Activated naive CD8-positive, alpha-beta T cell treated with anti-CD3 and anti-CD28 coated beads, Interleukin-2, amount 10 ng/mL, durations not matched to agents 7 days and 5 days (primary cell): ENCODE measurements at regions not wholly inside any gene's neighbourhood (a gene's known extent, or its start where the extent isn't known, plus 50 kb on each side); places are given as distances from the start of the nearest gene placed in this dataset.
A peak's percentile ranks its signal among the peaks of the same experiment; 100 is the strongest.

Source experiments
- ATAC-seq: fragments of 150-1000 bp; cut with Tn5 transposase; one replicate; pipeline ENCODE4 v1.10.0; 2021; ENCODE audit warnings: low read depth, moderate library complexity
- POLR2A ChIA-PET: fragments of 350-600 bp; sonication (Branson Sonifier 250); formaldehyde crosslinking; loops from one replicate; lab custom pipeline; 2021; ENCODE audit warnings: antibody characterized with exemption; lab: Charles Lee
- DNase-seq: peaks from one replicate; pipeline ENCODE4 v3.0.0; 2021
- H3K27ac Mint-ChIP-seq: one replicate; pipeline ENCODE4 v1.8.0; 2022; ENCODE audit warnings: mild to moderate bottlenecking, mixed read lengths
- H3K27me3 Mint-ChIP-seq: one replicate; pipeline ENCODE4 v1.8.0; 2022; ENCODE audit warnings: mild to moderate bottlenecking, moderate library complexity, mixed read lengths
- H3K36me3 Mint-ChIP-seq: one replicate; pipeline ENCODE4 v1.8.0; 2021; ENCODE audit warnings: mild to moderate bottlenecking, mixed read lengths
- H3K4me1 Mint-ChIP-seq: one replicate; pipeline ENCODE4 v1.8.0; 2021; ENCODE audit warnings: mixed read lengths
- H3K4me3 Mint-ChIP-seq: one replicate; pipeline ENCODE4 v1.8.0; 2022; ENCODE audit warnings: mild to moderate bottlenecking, moderate library complexity, mixed read lengths
- H3K9me3 Mint-ChIP-seq: one replicate; pipeline ENCODE4 v1.8.0; 2021; ENCODE audit warnings: mixed read lengths

DNA sequence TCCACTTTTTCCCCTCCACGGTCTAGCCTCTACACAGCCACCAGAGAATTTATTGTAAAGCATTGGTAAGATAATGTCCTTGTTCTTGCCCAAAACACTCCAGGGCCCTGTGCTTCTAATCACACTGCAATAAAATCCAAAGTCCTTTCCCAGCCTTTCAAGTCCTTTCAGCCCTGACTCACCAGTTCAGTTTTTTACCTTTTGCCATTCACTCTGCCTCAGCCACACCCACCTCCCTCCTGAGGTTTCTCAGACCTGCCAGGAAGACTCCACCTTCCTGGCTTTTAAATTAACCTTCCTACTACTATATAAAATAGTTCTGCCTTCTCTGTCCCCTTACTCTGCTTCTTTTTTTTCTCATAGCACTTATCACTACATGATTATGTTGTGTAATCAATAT, 91.0 kb upstream of the ARHGAP32 start:
- H3K9me3 Mint-ChIP-seq = no peaks in the 10 kb centered on the region
- H3K27ac Mint-ChIP-seq = no peak overlapping the region

GRCh38 chr11:129282634-129283033, 90.5 kb upstream of the ARHGAP32 start:
- H3K9me3 Mint-ChIP-seq = no peaks in the 10 kb centered on the region
- peaks cover 28% of the 10 kb centered on the region for H3K4me1 Mint-ChIP-seq
- POLR2A ChIA-PET = no interaction called here
- ATAC-seq (no peak), DNase-seq (no peak)
- no peaks in the 10 kb centered on the region for H3K36me3 Mint-ChIP-seq
- no peak overlapping the region for H3K4me3 Mint-ChIP-seq
- H3K27me3 Mint-ChIP-seq = peaks cover 23% of the 10 kb centered on the region
- H3K27ac Mint-ChIP-seq = no peak overlapping the region

More for the DNA sequence above, 91.0 kb upstream of the ARHGAP32 start:
- DNase-seq (no peak), ATAC-seq (no peak)
- H3K27me3 Mint-ChIP-seq = peaks cover 22% of the 10 kb centered on the region
- no peak overlapping the region for H3K4me3 Mint-ChIP-seq
- peaks cover 24% of the 10 kb centered on the region for H3K4me1 Mint-ChIP-seq
- no peaks in the 10 kb centered on the region for H3K36me3 Mint-ChIP-seq
- POLR2A ChIA-PET = no interaction called here

- Mint-ChIP-seq H3K4me3 (no peak overlapping the region), H3K4me1 (peaks cover 30% of the 10 kb centered on the region), H3K9me3 (no peaks in the 10 kb centered on the region), H3K36me3 (no peaks in the 10 kb centered on the region), H3K27me3 (peaks cover 30% of the 10 kb centered on the region), H3K27ac (no peak overlapping the region)
- DNase-seq (no peak), ATAC-seq (no peak)
- POLR2A ChIA-PET = no interaction called here
Measured at GRCh38 chr11:129281471-129282415, 89.6 kb upstream of the ARHGAP32 start.

DNA sequence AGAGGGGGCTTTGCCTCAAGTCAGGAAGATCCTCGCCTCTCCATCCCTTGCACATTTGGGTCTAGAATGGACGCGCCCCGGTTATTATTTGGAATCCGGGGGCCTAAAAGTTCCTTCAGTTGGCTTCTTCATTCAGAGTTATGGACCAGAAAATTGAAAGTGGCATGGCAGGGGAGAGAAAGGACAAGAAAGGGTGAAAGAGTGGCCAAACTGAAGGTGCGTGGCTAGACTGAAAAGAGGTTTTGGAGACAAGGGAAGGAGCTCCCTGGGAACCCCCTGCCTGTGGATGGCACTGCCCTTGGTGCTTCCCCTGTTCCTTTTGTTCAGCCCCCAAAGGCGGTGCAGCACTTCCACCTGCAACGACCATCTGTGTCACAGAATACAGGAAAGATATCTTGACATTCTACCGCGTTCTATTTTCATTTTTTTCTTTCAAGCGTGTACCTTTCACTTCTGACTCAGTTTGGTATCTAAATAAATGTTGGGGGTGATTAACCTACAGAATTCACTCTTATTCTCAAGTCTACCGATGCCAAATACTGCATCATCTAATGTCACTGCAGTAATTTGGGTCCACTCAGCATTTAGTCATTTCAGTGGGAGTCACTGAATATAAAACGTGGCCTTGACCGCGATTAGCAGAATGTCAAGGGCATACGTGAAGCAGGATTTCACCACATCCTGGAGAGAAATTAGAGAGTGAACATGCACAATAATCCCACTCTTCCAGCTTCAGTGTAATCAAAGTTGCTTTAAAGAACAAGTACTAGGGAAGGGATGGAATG, 88.1 kb upstream of the ARHGAP32 start:
- Mint-ChIP-seq H3K4me1 (peaks cover 30% of the 10 kb centered on the region), H3K9me3 (no peaks in the 10 kb centered on the region), H3K36me3 (no peaks in the 10 kb centered on the region), H3K27ac (peak overlapping the region; percentile 35), H3K4me3 (peak overlapping the region; percentile 78), H3K27me3 (peaks cover 31% of the 10 kb centered on the region)
- DNase-seq = peak; percentile 32
- ATAC-seq = no peak
- POLR2A ChIA-PET = no interaction called here

GRCh38 chr11:129279326-129280026, 87.4 kb upstream of the ARHGAP32 start:
- POLR2A ChIA-PET = no interaction called here
- Mint-ChIP-seq H3K9me3 (no peaks in the 10 kb centered on the region), H3K27ac (peak overlapping the region; percentile 35), H3K36me3 (no peaks in the 10 kb centered on the region), H3K27me3 (peaks cover 32% of the 10 kb centered on the region), H3K4me1 (peaks cover 30% of the 10 kb centered on the region), H3K4me3 (peak overlapping the region; percentile 78)
- ATAC-seq (peak; percentile 81), DNase-seq (peak; percentile 89)

DNA sequence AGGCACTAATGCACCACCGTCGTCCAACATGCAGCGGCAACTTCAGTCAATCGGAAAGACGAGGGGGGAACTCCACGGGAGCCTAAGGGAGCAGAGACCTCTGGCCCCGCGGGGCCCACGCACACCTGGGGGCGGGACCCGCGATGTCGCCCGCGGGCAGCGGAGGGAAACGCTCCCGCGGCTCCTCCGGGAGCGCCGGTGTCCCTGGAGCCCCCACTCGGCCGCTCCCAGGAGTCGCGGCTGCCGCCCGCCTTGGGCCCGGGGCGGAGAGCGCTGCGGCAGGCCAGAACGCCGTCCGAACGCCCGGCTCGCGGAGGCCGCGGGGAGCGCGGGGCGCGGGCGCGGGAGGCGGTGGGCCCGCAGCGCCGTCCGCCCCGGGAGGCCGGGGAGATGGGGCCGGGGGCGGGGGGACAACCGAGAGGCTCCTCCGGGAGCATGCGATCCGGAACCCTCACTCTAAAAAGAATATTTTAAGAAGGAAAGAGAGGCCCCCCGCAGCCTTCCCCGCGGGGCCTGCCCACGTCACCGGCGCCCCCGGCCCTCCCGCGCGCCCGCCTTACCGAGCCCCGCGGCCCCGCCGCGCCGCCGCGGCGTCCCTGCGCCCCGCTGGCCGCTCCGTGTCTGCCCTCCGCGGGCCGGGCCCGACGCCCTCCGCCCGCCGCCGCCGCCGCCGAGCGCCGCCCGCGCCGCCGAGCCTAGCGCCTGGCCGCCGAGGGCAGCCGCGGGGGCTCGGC, 86.6 kb upstream of the ARHGAP32 start:
- DNase-seq (peak; percentile 47), ATAC-seq (peak; percentile 12)
- peak overlapping the region; percentile 80 for H3K4me3 Mint-ChIP-seq
- H3K9me3 Mint-ChIP-seq = no peaks in the 10 kb centered on the region
- H3K4me1 Mint-ChIP-seq = peaks cover 30% of the 10 kb centered on the region
- H3K27ac Mint-ChIP-seq = no peak overlapping the region
- POLR2A ChIA-PET = no interaction called here
- peaks cover 32% of the 10 kb centered on the region for H3K27me3 Mint-ChIP-seq
- H3K36me3 Mint-ChIP-seq = no peaks in the 10 kb centered on the region

GRCh38 chr11:129277198-129277843, 85.2 kb upstream of the ARHGAP32 start:
- peaks cover 32% of the 10 kb centered on the region for H3K27me3 Mint-ChIP-seq
- no peak overlapping the region for H3K27ac Mint-ChIP-seq
- ATAC-seq (no peak), DNase-seq (no peak)
- no peak overlapping the region for H3K4me3 Mint-ChIP-seq
- POLR2A ChIA-PET = no interaction called here
- peaks cover 23% of the 10 kb centered on the region for H3K4me1 Mint-ChIP-seq
- H3K36me3 Mint-ChIP-seq = no peaks in the 10 kb centered on the region
- H3K9me3 Mint-ChIP-seq = no peaks in the 10 kb centered on the region

- no peaks in the 10 kb centered on the region for H3K36me3 Mint-ChIP-seq
- POLR2A ChIA-PET = no interaction called here
Measured at GRCh38 chr11:129275828-129276227, 83.7 kb upstream of the ARHGAP32 start.

GRCh38 chr11:129273944-129274711, 82.0 kb upstream of the ARHGAP32 start:
- Mint-ChIP-seq H3K9me3 (no peaks in the 10 kb centered on the region), H3K36me3 (no peaks in the 10 kb centered on the region), H3K27me3 (peaks cover 24% of the 10 kb centered on the region), H3K4me3 (no peak overlapping the region), H3K27ac (no peak overlapping the region), H3K4me1 (peaks cover 9% of the 10 kb centered on the region)
- ATAC-seq = no peak
- no peak for DNase-seq
- POLR2A ChIA-PET = no interaction called here

More at GRCh38 chr11:129275828-129276227, 83.7 kb upstream of the ARHGAP32 start:
- Mint-ChIP-seq H3K27ac (no peak overlapping the region), H3K27me3 (peaks cover 27% of the 10 kb centered on the region), H3K4me1 (peaks cover 19% of the 10 kb centered on the region), H3K9me3 (no peaks in the 10 kb centered on the region), H3K4me3 (no peak overlapping the region)
- DNase-seq = no peak
- ATAC-seq = no peak

DNA sequence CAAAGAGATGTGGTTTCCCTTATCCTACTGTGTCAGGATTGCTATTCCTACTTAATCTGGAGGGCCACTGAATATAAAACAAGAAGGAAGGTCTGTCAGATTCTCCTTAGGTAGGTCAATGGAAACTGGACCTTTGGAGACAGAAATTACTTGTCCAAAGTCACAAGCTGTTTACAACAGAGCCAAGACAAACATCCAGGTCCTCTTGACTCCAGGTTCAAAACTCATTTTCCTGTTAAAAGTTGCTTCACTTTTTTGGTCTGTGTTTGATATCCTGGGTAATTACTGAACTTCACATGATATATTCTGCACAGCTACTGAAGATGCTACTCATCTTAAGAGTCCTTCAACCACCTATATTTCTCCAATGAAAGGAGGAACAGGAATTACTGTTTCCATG, 81.2 kb upstream of the ARHGAP32 start:
- H3K27ac Mint-ChIP-seq = no peak overlapping the region
- H3K9me3 Mint-ChIP-seq = no peaks in the 10 kb centered on the region
- no peaks in the 10 kb centered on the region for H3K36me3 Mint-ChIP-seq
- peaks cover 8% of the 10 kb centered on the region for H3K4me1 Mint-ChIP-seq
- DNase-seq (no peak), ATAC-seq (no peak)
- POLR2A ChIA-PET = no interaction called here
- no peak overlapping the region for H3K4me3 Mint-ChIP-seq
- H3K27me3 Mint-ChIP-seq = peaks cover 22% of the 10 kb centered on the region

- Mint-ChIP-seq H3K27ac (no peak overlapping the region), H3K27me3 (peaks cover 7% of the 10 kb centered on the region), H3K4me3 (no peak overlapping the region), H3K9me3 (no peaks in the 10 kb centered on the region), H3K4me1 (no peaks in the 10 kb centered on the region), H3K36me3 (no peaks in the 10 kb centered on the region)
- no peak for DNase-seq
- no peak for ATAC-seq
- POLR2A ChIA-PET = no interaction called here
Measured at GRCh38 chr11:129271030-129271429, 78.9 kb upstream of the ARHGAP32 start.

GRCh38 chr11:129270446-129270845, 78.3 kb upstream of the ARHGAP32 start:
- Mint-ChIP-seq H3K4me3 (no peak overlapping the region), H3K27me3 (peaks cover 3% of the 10 kb centered on the region), H3K27ac (no peak overlapping the region), H3K36me3 (no peaks in the 10 kb centered on the region), H3K9me3 (no peaks in the 10 kb centered on the region), H3K4me1 (no peaks in the 10 kb centered on the region)
- DNase-seq (no peak), ATAC-seq (no peak)
- POLR2A ChIA-PET = no interaction called here
